GM12878 (cell line): ENCODE measurements at regions not wholly inside any gene's neighbourhood (a gene's known extent, or its start where the extent isn't known, plus 50 kb on each side); places are given as distances from the start of the nearest gene placed in this dataset.

Experiments
- ATAC-seq: fragments of 200-7000 bp; cut with Tn5 transposase; 3 replicates; pipeline ENCODE4 v1.9.1; 2020; ENCODE audit warnings: mild to moderate bottlenecking, moderate library complexity
- BruUV-seq: library from RNA; stranded (reverse); fragments of 400-500 nt; replicated peaks from 2 replicates; lab custom pipeline; 2021; lab: Mats Ljungman, UMichigan
- CTCF ChIA-PET: fragments of 300-600 bp; sonication (Branson Sonifier 250); formaldehyde crosslinking; extraction: SDS; loops from one replicate; lab custom pipeline; 2021; ENCODE audit warnings: inconsistent platforms; lab: Yijun Ruan, JAX
- POLR2A ChIA-PET: fragments of 350-600 bp; formaldehyde crosslinking; extraction: SDS; loops from one replicate; lab custom pipeline; 2021; ENCODE audit warnings: inconsistent platforms; lab: Charles Lee
- RAD21 ChIA-PET: fragments of 300-600 bp; sonication (Branson Sonifier 250); formaldehyde crosslinking; loops from one replicate; lab custom pipeline; 2023; ENCODE audit warnings: antibody characterized with exemption; ENCODE audit not compliant: unreplicated experiment; lab: Charles Lee
- SMC1A ChIA-PET: fragments of 300-600 bp; sonication (Branson Sonifier 250); formaldehyde crosslinking; loops from one replicate; lab custom pipeline; 2023; ENCODE audit not compliant: unreplicated experiment, uncharacterized antibody; lab: Charles Lee
- DNase-seq: peaks from one replicate; pipeline ENCODE4 v3.0.0-alpha.2; 2011; ENCODE audit warnings: low read depth, low spot score
- FAIRE-seq: peaks from 3 replicates; lab custom pipeline; 2011; peaks lifted over from hg19 to GRCh38; lab: Jason Lieb, UNC
- H2AFZ ChIP-seq: 2 replicates; pipeline ENCODE4 v1.6.0; 2011; ENCODE audit warnings: low read depth, low read length, control low read depth; ENCODE audit not compliant: control insufficient read depth
- H3K27ac ChIP-seq: 2 replicates; pipeline ENCODE4 v1.5.1; 2011; ENCODE audit warnings: control low read depth; ENCODE audit not compliant: control insufficient read depth, insufficient read depth
- H3K27me3 ChIP-seq, 2 experiments: replicated peaks in 1 of 2; 2 replicates each; pipeline versions ENCODE4 v1.6.0 to v1.6.1; 2011; ENCODE audit warnings: low read length in 1 of 2; ENCODE audit not compliant: control insufficient read depth in 2 of 2, insufficient read depth in 2 of 2
- H3K36me3 ChIP-seq, 2 experiments: 2 replicates each; pipeline ENCODE4 v1.5.1; 2011; ENCODE audit warnings: low read length in 1 of 2; ENCODE audit not compliant: control insufficient read depth in 2 of 2, insufficient read depth in 2 of 2
- H3K4me1 ChIP-seq: 2 replicates; pipeline ENCODE4 v1.6.1; 2011; ENCODE audit warnings: mild to moderate bottlenecking, low read length, moderate library complexity, mixed read lengths; ENCODE audit not compliant: control insufficient read depth, insufficient read depth
- H3K4me2 ChIP-seq: 2 replicates; pipeline ENCODE4 v1.6.0; 2011; ENCODE audit warnings: control low read depth; ENCODE audit not compliant: control insufficient read depth, insufficient read depth
- H3K4me3 ChIP-seq: fragments of 200-600 bp; sonication (generic); 2 replicates; pipeline ENCODE4 v1.5.1; 2016
- H3K79me2 ChIP-seq: 2 replicates; pipeline ENCODE4 v1.6.0; 2011; ENCODE audit warnings: low read length; ENCODE audit not compliant: control insufficient read depth, insufficient read depth
- H3K9ac ChIP-seq: 2 replicates; pipeline ENCODE4 v1.8.0; 2011; ENCODE audit warnings: low read length, control low read depth, mixed read lengths; ENCODE audit not compliant: control insufficient read depth, insufficient read depth
- H3K9me3 ChIP-seq: replicated peaks from 3 replicates; pipeline ENCODE4 v1.5.1; 2011; ENCODE audit warnings: mild to moderate bottlenecking, low read length; ENCODE audit not compliant: control insufficient read depth, insufficient read depth
- H4K20me1 ChIP-seq: 2 replicates; pipeline ENCODE4 v1.6.0; 2011; ENCODE audit not compliant: control insufficient read depth, insufficient read depth
- BCLAF1 ChIP-seq: fragments of 450-650 bp; IDR thresholded peaks from 2 replicates; pipeline ENCODE4 v1.6.1; 2017; ENCODE audit warnings: antibody characterized with exemption, mild to moderate bottlenecking, moderate library complexity
- BMI1 ChIP-seq: fragments of 450-650 bp; IDR thresholded peaks from 2 replicates; pipeline ENCODE4 v1.6.1; 2016; ENCODE audit warnings: mild to moderate bottlenecking, moderate library complexity, borderline replicate concordance
- EED ChIP-seq: sonication (generic); IDR thresholded peaks from 2 replicates; pipeline ENCODE4 v1.6.1; 2016; ENCODE audit warnings: antibody characterized with exemption, low read depth
- KDM1A ChIP-seq: fragments of 200-600 bp; sonication (generic); IDR thresholded peaks from 2 replicates; pipeline ENCODE4 v1.6.1; 2016; ENCODE audit warnings: borderline replicate concordance
- KLF5 ChIP-seq: fragments of 450-650 bp; IDR thresholded peaks from 2 replicates; pipeline ENCODE4 v1.6.1; 2014; ENCODE audit warnings: mild to moderate bottlenecking; ENCODE audit not compliant: partially characterized antibody
- MXI1 ChIP-seq: fragments of 150-350 bp; IDR thresholded peaks from 2 replicates; pipeline ENCODE4 v1.6.1; 2011; ENCODE audit warnings: low read depth, mild to moderate bottlenecking, inconsistent platforms, low read length, improper control_type of control experiment
- MYC ChIP-seq: IDR thresholded peaks from 2 replicates; pipeline ENCODE4 v1.6.1; 2011; ENCODE audit warnings: mild to moderate bottlenecking, low read length, moderate library complexity, inconsistent platforms; ENCODE audit not compliant: insufficient read depth, insufficient replicate concordance, insufficient read length, severe bottlenecking
- NR2C1 ChIP-seq: fragments of 450-650 bp; IDR thresholded peaks from 2 replicates; pipeline ENCODE4 v1.6.1; 2017; ENCODE audit warnings: antibody characterized with exemption, mild to moderate bottlenecking, moderate library complexity
- STAT3 ChIP-seq: IDR thresholded peaks from 2 replicates; pipeline ENCODE4 v1.6.1; 2011; ENCODE audit warnings: low read depth, low read length, improper control_type of control experiment
- ZBED1 ChIP-seq: IDR thresholded peaks from 2 replicates; pipeline ENCODE4 v1.6.1; 2016; ENCODE audit warnings: borderline replicate concordance
- ZNF274 ChIP-seq: IDR thresholded peaks from one replicate; pipeline ENCODE4 v1.8.0; 2011; ENCODE audit not compliant: insufficient read length, insufficient read depth
- ZNF592 ChIP-seq: fragments of 450-650 bp; IDR thresholded peaks from 2 replicates; pipeline ENCODE4 v1.6.1; 2017; ENCODE audit warnings: mild to moderate bottlenecking, moderate library complexity
- WGBS: methylation state at CpG from one replicate; pipeline ENCODE4 v1.1.6; 2016; ENCODE audit warnings: low lambda C conversion rate; ENCODE audit not compliant: insufficient replicate concordance, insufficient coverage; ENCODE audit errors: missing lambda C conversion rate; 5-methylcytosine and 5-hydroxymethylcytosine counted together
- in situ Hi-C: fragments of 300-500 bp; cut with MboI; formaldehyde crosslinking; loops from 9 replicates; pipeline ENCODE4 v1.14.3; 2018; ENCODE audit warnings: mixed read lengths
- intact Hi-C: fragments of 100-400 bp; cut with micrococcal nuclease; formaldehyde crosslinking; loops from one replicate; pipeline ENCODE4 v1.14.2; 2022; ENCODE audit not compliant: unreplicated experiment

- FAIRE-seq (no peak), ATAC-seq (no peak), DNase-seq (no peak)
- Histone ChIP-seq H2AFZ (no peak overlapping the region), H4K20me1 (no peaks in the 10 kb centered on the region), H3K4me2 (no peak overlapping the region), H3K9me3 (no peaks in the 10 kb centered on the region), H3K9ac (no peak overlapping the region), H3K36me3 (no peaks in the 10 kb centered on the region), H3K79me2 (no peaks in the 10 kb centered on the region), H3K4me1 (no peaks in the 10 kb centered on the region), H3K4me3 (no peak overlapping the region), H3K27me3 (no peaks in the 10 kb centered on the region), H3K27ac (no peak overlapping the region)
- CTCF ChIA-PET, result no interaction called here
- TF ChIP-seq KLF5, result no peak
- POLR2A ChIA-PET, result no interaction called here
- no TSS peak for BruUV-seq
- intact Hi-C loops (no loop called here), in situ Hi-C loops (no loop called here)
- WGBS, result 6% methylated on average over 2 of the region's 2 CpGs
- SMC1A ChIA-PET, result no interaction called here
- RAD21 ChIA-PET, result no interaction called here
Observed at GRCh38 chr12:72766517-72766916, 494.3 kb downstream of the TRHDE start.

DNA sequence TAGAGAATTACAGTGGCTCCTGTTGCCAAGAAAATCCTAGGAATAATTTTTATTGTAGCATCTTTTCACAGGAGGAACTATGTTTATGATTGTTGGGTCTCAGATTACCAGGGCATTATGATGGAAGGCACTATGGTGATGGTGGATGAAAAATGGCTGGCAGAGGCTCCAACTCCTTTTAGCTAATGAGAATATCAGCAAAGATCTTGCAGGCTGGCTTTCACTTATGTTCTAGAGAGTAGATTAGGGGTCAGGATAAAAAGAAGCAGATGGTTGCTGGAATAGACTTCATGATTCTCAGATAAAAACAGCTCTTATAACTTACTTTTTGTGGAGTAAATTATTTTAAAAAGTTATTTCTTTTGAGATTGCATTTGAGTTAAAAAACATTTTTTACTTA lies 501.9 kb downstream of the TRHDE start:
- Histone ChIP-seq H3K36me3 (no peaks in the 10 kb centered on the region), H2AFZ (no peak overlapping the region), H3K9ac (no peak overlapping the region), H3K79me2 (no peaks in the 10 kb centered on the region), H3K4me1 (no peaks in the 10 kb centered on the region), H3K4me2 (no peak overlapping the region), H3K27me3 (no peaks in the 10 kb centered on the region), H3K27ac (no peak overlapping the region), H3K4me3 (no peak overlapping the region), H4K20me1 (no peaks in the 10 kb centered on the region), H3K9me3 (no peaks in the 10 kb centered on the region)
- ChIA-PET CTCF (no interaction called here), RAD21 (no interaction called here), POLR2A (no interaction called here), SMC1A (no interaction called here)
- in situ Hi-C loops (no loop called here), intact Hi-C loops (no loop called here)
- BruUV-seq, result no TSS peak
- DNase-seq (no peak), ATAC-seq (no peak), FAIRE-seq (no peak)
- TF ChIP-seq ZBED1, result no peak
- no peak for TF ChIP-seq KLF5
- no peak for TF ChIP-seq BMI1
- TF ChIP-seq ZNF274, result no peak
- no peak for TF ChIP-seq EED
- no peak for TF ChIP-seq MXI1
- TF ChIP-seq STAT3, result no peak
- no peak for TF ChIP-seq BCLAF1
- TF ChIP-seq ZNF592, result no peak
- TF ChIP-seq NR2C1, result no peak
- no peak for TF ChIP-seq MYC
- no peak for TF ChIP-seq KDM1A
